Activated CD8-positive, alpha-beta memory T cell treated with anti-CD3 and anti-CD28 coated beads for 36 hours (primary cell): ENCODE measurements at regions not wholly inside any gene's neighbourhood (a gene's known extent, or its start where the extent isn't known, plus 50 kb on each side); places are given as distances from the start of the nearest gene placed in this dataset.
"Not testable (repeated sequence)": the region's sequence is repeated elsewhere in the genome, so short reads cannot be mapped to it uniquely, and the experiment has no call there.

ENCODE experiments used
- CTCF ChIA-PET: fragments of 350-600 bp; sonication (Branson Sonifier 250); formaldehyde crosslinking; loops from one replicate; lab custom pipeline; 2021; ENCODE audit warnings: antibody characterized with exemption; lab: Charles Lee
- POLR2A ChIA-PET: fragments of 350-600 bp; sonication (Branson Sonifier 250); formaldehyde crosslinking; loops from one replicate; lab custom pipeline; 2021; ENCODE audit warnings: antibody characterized with exemption; lab: Charles Lee

- CTCF ChIA-PET, result no interaction called here
- POLR2A ChIA-PET, result no interaction called here
Observed at GRCh38 chr6:92263864-92264263, 1155.5 kb downstream of the EPHA7 start.

- POLR2A ChIA-PET, result no interaction called here
Observed at GRCh38 chr6:92259171-92259570, 1160.2 kb downstream of the EPHA7 start.

GRCh38 chr6:92243315-92243714 lies 1176.0 kb downstream of the EPHA7 start:
- ChIA-PET CTCF (no interaction called here), POLR2A (no interaction called here)

More at GRCh38 chr6:92259171-92259570, 1160.2 kb downstream of the EPHA7 start:
- CTCF ChIA-PET, result no interaction called here

- POLR2A ChIA-PET, result no interaction called here
- CTCF ChIA-PET, result no interaction called here
Observed at GRCh38 chr6:92231171-92231701, 1188.1 kb downstream of the EPHA7 start.

- POLR2A ChIA-PET, CTCF ChIA-PET: not testable (repeated sequence)
Observed at GRCh38 chr6:92219987-92220386, 1199.4 kb downstream of the EPHA7 start.

GRCh38 chr6:92216717-92217116 lies 1202.6 kb downstream of the EPHA7 start:
- POLR2A ChIA-PET, result no interaction called here
- CTCF ChIA-PET, result no interaction called here

- CTCF ChIA-PET, result interaction anchor here (0.6 kb wide), 1 partner anchor 29 kb away, joined by 3 read pairs; no protein-coding TSS in a partner anchor
- POLR2A ChIA-PET, result no interaction called here
Observed at GRCh38 chr6:92201618-92202017, 1217.7 kb downstream of the EPHA7 start.

GRCh38 chr6:92196325-92196724 lies 1223.0 kb downstream of the EPHA7 start:
- POLR2A ChIA-PET, result no interaction called here

GRCh38 chr6:92195796-92196195 lies 1223.6 kb downstream of the EPHA7 start:
- CTCF ChIA-PET, result no interaction called here
- POLR2A ChIA-PET, result no interaction called here

More at GRCh38 chr6:92196325-92196724, 1223.0 kb downstream of the EPHA7 start:
- CTCF ChIA-PET, result no interaction called here

- ChIA-PET CTCF (no interaction called here), POLR2A (no interaction called here)
Observed at GRCh38 chr6:92188016-92188415, 1231.3 kb downstream of the EPHA7 start.

GRCh38 chr6:92184933-92185332 lies 1234.4 kb downstream of the EPHA7 start:
- POLR2A ChIA-PET, result no interaction called here
- CTCF ChIA-PET, result no interaction called here

- ChIA-PET CTCF (no interaction called here), POLR2A (no interaction called here)
Observed at GRCh38 chr6:92181347-92181746, 1238.0 kb downstream of the EPHA7 start.

- ChIA-PET CTCF (interaction anchor here (0.7 kb wide), 1 partner anchor 46 kb away, joined by 3 read pairs; no protein-coding TSS in a partner anchor), POLR2A (no interaction called here)
Observed at GRCh38 chr6:92180090-92180489, 1239.3 kb downstream of the EPHA7 start.

GRCh38 chr6:92176666-92177065 lies 1242.7 kb downstream of the EPHA7 start:
- POLR2A ChIA-PET, result no interaction called here
- CTCF ChIA-PET, result no interaction called here

GRCh38 chr6:92174398-92175073 lies 1244.8 kb downstream of the EPHA7 start:
- ChIA-PET POLR2A (no interaction called here), CTCF (no interaction called here)

GRCh38 chr6:92169506-92169905 lies 1249.9 kb downstream of the EPHA7 start:
- POLR2A ChIA-PET, result no interaction called here
- CTCF ChIA-PET, result no interaction called here

GRCh38 chr6:92166666-92167065 lies 1252.7 kb downstream of the EPHA7 start:
- ChIA-PET CTCF (no interaction called here), POLR2A (no interaction called here)

- ChIA-PET POLR2A (no interaction called here), CTCF (no interaction called here)
Observed at GRCh38 chr6:92161953-92162352, 1257.4 kb downstream of the EPHA7 start.

GRCh38 chr6:92160226-92160625 lies 1259.1 kb downstream of the EPHA7 start:
- CTCF ChIA-PET, result no interaction called here
- POLR2A ChIA-PET, result no interaction called here

- POLR2A ChIA-PET, result no interaction called here
- CTCF ChIA-PET, result no interaction called here
Observed at GRCh38 chr6:92159046-92159445, 1260.3 kb downstream of the EPHA7 start.

- CTCF ChIA-PET, result no interaction called here
Observed at GRCh38 chr6:92150553-92150952, 1268.8 kb downstream of the EPHA7 start.

More at GRCh38 chr6:92150553-92150952, 1268.8 kb downstream of the EPHA7 start:
- POLR2A ChIA-PET, result no interaction called here
